ENCODE measurements at regions not wholly inside any gene's neighbourhood (a gene's known extent, or its start where the extent isn't known, plus 50 kb on each side); places are given as distances from the start of the nearest gene placed in this dataset.

DNA sequence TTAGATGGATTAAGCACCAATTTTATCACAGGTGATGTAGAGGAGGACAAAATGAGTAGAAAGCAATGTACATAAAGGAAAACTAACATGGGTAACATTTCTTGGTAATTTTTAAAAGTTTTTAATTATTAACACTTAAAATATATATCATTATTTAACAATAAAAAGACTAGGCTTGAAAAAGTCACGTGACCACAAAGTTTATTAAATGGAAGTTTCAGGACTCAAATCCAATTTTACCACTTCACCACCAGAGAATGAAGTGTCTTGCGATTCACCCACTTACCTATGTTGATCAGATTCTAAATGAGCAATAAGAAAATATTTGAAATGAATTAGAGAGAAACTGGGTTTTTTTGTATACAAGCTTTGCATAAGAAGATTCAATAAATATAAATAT lies 721.3 kb downstream of the GBE1 start:
- TF ChIP-seq, protein P1, sequence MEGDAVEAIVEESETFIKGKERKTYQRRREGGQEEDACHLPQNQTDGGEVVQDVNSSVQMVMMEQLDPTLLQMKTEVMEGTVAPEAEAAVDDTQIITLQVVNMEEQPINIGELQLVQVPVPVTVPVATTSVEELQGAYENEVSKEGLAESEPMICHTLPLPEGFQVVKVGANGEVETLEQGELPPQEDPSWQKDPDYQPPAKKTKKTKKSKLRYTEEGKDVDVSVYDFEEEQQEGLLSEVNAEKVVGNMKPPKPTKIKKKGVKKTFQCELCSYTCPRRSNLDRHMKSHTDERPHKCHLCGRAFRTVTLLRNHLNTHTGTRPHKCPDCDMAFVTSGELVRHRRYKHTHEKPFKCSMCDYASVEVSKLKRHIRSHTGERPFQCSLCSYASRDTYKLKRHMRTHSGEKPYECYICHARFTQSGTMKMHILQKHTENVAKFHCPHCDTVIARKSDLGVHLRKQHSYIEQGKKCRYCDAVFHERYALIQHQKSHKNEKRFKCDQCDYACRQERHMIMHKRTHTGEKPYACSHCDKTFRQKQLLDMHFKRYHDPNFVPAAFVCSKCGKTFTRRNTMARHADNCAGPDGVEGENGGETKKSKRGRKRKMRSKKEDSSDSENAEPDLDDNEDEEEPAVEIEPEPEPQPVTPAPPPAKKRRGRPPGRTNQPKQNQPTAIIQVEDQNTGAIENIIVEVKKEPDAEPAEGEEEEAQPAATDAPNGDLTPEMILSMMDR (IDR thresholded peaks at IDR 0.05): no peak
- no peak for TF ChIP-seq POLR2AphosphoS5 (IDR thresholded peaks at IDR 0.05)

Data from suprapubic skin (tissue), 3 donors.